HEK293 (cell line): ENCODE measurements at regions not wholly inside any gene's neighbourhood (a gene's known extent, or its start where the extent isn't known, plus 50 kb on each side); places are given as distances from the start of the nearest gene placed in this dataset.

ENCODE experiments used
- CTCF ChIA-PET: fragments of 350-600 bp; formaldehyde crosslinking; extraction: SDS; loops from one replicate; lab custom pipeline; 2021; ENCODE audit warnings: antibody characterized with exemption; lab: Yijun Ruan, JAX
- POLR2A ChIA-PET: fragments of 300-600 bp; formaldehyde crosslinking; extraction: SDS; loops from one replicate; lab custom pipeline; 2020; ENCODE audit warnings: antibody characterized with exemption, inconsistent platforms; lab: Yijun Ruan, JAX
- H3K27ac ChIP-seq: fragments of 200-500 bp; sonication (Bioruptor generic); 2 replicates; pipeline ENCODE4 v1.5.1; 2014; ENCODE audit warnings: low read depth, low read length, control low read depth, inconsistent platforms; ENCODE audit errors: extremely low read depth
- H3K36me3 ChIP-seq, 2 experiments: fragments of 200-500 bp in 1 of 2; sonication (Bioruptor generic) in 1 of 2; 1 replicate in 1 of 2; 2 replicates in 1 of 2; pipeline ENCODE4 v1.5.1; 2014 to 2017; ENCODE audit warnings: inconsistent platforms in 2 of 2, low read length in 2 of 2; ENCODE audit not compliant: control insufficient read depth in 2 of 2, insufficient read depth in 1 of 2
- H3K4me1 ChIP-seq: fragments of 200-500 bp; sonication (Bioruptor generic); 2 replicates; pipeline ENCODE4 v1.5.1; 2014; ENCODE audit warnings: mild to moderate bottlenecking, low read length, inconsistent platforms; ENCODE audit not compliant: control insufficient read depth, insufficient read depth
- H3K4me3 ChIP-seq: 2 replicates; pipeline ENCODE4 v1.5.1; 2011; ENCODE audit warnings: low read depth, mild to moderate bottlenecking, control low read depth, low read length, moderate library complexity
- H3K9me3 ChIP-seq: fragments of 200-500 bp; sonication (Bioruptor generic); 2 replicates; pipeline ENCODE4 v1.5.1; 2014; ENCODE audit warnings: low read depth, low read length, inconsistent platforms; ENCODE audit not compliant: control insufficient read depth, insufficient read depth
- GFI1B ChIP-seq: fragments of 450-650 bp; formaldehyde crosslinking; IDR thresholded peaks from 2 replicates; pipeline ENCODE4 v1.5.1; 2016; ENCODE audit warnings: missing biosample characterization, missing genetic modification characterization
- GLIS1 ChIP-seq: fragments of 450-650 bp; formaldehyde crosslinking; IDR thresholded peaks from 2 replicates; pipeline ENCODE4 v1.5.1; 2016; ENCODE audit warnings: missing biosample characterization, missing genetic modification characterization
- GLIS2 ChIP-seq: fragments of 450-650 bp; formaldehyde crosslinking; IDR thresholded peaks from 2 replicates; pipeline ENCODE4 v1.5.1; 2016; ENCODE audit warnings: missing biosample characterization, missing genetic modification characterization
- KLF1 ChIP-seq: fragments of 450-650 bp; formaldehyde crosslinking; IDR thresholded peaks from 2 replicates; pipeline ENCODE4 v1.5.1; 2016; ENCODE audit warnings: missing biosample characterization, missing genetic modification characterization
- SALL2 ChIP-seq: fragments of 450-650 bp; formaldehyde crosslinking; IDR thresholded peaks from 2 replicates; pipeline ENCODE4 v1.5.0; 2017; ENCODE audit warnings: missing biosample characterization, mild to moderate bottlenecking, missing genetic modification characterization, borderline replicate concordance
- SP7 ChIP-seq: fragments of 450-650 bp; formaldehyde crosslinking; IDR thresholded peaks from 2 replicates; pipeline ENCODE4 v1.5.1; 2016; ENCODE audit warnings: missing biosample characterization, missing genetic modification characterization
- YY2 ChIP-seq: fragments of 450-650 bp; formaldehyde crosslinking; IDR thresholded peaks from 2 replicates; pipeline ENCODE4 v1.5.1; 2016; ENCODE audit warnings: missing biosample characterization, missing genetic modification characterization
- ZBTB1 ChIP-seq: fragments of 450-650 bp; formaldehyde crosslinking; IDR thresholded peaks from 2 replicates; pipeline ENCODE4 v1.5.1; 2016; ENCODE audit warnings: missing biosample characterization, missing genetic modification characterization
- ZFP41 ChIP-seq: fragments of 450-650 bp; formaldehyde crosslinking; IDR thresholded peaks from 2 replicates; pipeline ENCODE4 v1.5.1; 2016; ENCODE audit warnings: missing biosample characterization, missing genetic modification characterization, borderline replicate concordance
- ZIC2 ChIP-seq: fragments of 450-650 bp; formaldehyde crosslinking; IDR thresholded peaks from 2 replicates; pipeline ENCODE4 v1.5.1; 2016; ENCODE audit warnings: missing biosample characterization, missing genetic modification characterization
- ZNF155 ChIP-seq: fragments of 450-650 bp; formaldehyde crosslinking; IDR thresholded peaks from 2 replicates; pipeline ENCODE4 v1.5.1; 2016; ENCODE audit warnings: missing biosample characterization, missing genetic modification characterization
- ZNF157 ChIP-seq: fragments of 450-650 bp; formaldehyde crosslinking; IDR thresholded peaks from 2 replicates; pipeline ENCODE4 v1.5.1; 2016; ENCODE audit warnings: missing biosample characterization, missing genetic modification characterization
- ZNF24 ChIP-seq: fragments of 450-650 bp; formaldehyde crosslinking; IDR thresholded peaks from 2 replicates; pipeline ENCODE4 v1.5.1; 2016; ENCODE audit warnings: missing biosample characterization, missing genetic modification characterization
- ZNF266 ChIP-seq: fragments of 450-650 bp; formaldehyde crosslinking; IDR thresholded peaks from 2 replicates; pipeline ENCODE4 v1.5.1; 2016; ENCODE audit warnings: missing biosample characterization, missing genetic modification characterization, low read depth
- ZNF335 ChIP-seq: fragments of 450-650 bp; formaldehyde crosslinking; conservative IDR thresholded peaks from 2 replicates; pipeline ENCODE4 v1.5.1; 2016; ENCODE audit warnings: missing biosample characterization, missing genetic modification characterization
- ZNF341 ChIP-seq: fragments of 450-650 bp; formaldehyde crosslinking; IDR thresholded peaks from 2 replicates; pipeline ENCODE4; 2016; ENCODE audit warnings: low read depth, missing biosample characterization, missing genetic modification characterization
- ZNF416 ChIP-seq: fragments of 450-650 bp; formaldehyde crosslinking; IDR thresholded peaks from 2 replicates; pipeline ENCODE4 v1.5.1; 2016; ENCODE audit warnings: missing biosample characterization, missing genetic modification characterization
- ZNF529 ChIP-seq: fragments of 450-650 bp; formaldehyde crosslinking; IDR thresholded peaks from 2 replicates; pipeline ENCODE4 v1.5.1; 2017; ENCODE audit warnings: missing genetic modification characterization, missing biosample characterization; ENCODE audit not compliant: insufficient replicate concordance
- ZNF629 ChIP-seq: fragments of 450-650 bp; formaldehyde crosslinking; IDR thresholded peaks from 2 replicates; pipeline ENCODE4 v1.5.1; 2017; ENCODE audit warnings: missing biosample characterization, missing genetic modification characterization
- ZNF777 ChIP-seq: fragments of 450-650 bp; formaldehyde crosslinking; IDR thresholded peaks from 2 replicates; pipeline ENCODE4 v1.5.1; 2017; ENCODE audit warnings: missing biosample characterization, missing genetic modification characterization, borderline replicate concordance
- ZNF843 ChIP-seq: fragments of 450-650 bp; formaldehyde crosslinking; IDR thresholded peaks from 2 replicates; pipeline ENCODE4 v1.5.1; 2016; ENCODE audit warnings: missing biosample characterization, missing genetic modification characterization
- TF ChIP-seq, protein P1 (sequence below): fragments of 450-650 bp; formaldehyde crosslinking; IDR thresholded peaks from 2 replicates; pipeline ENCODE4 v1.5.1; 2016; ENCODE audit warnings: missing biosample characterization, missing genetic modification characterization
- TF ChIP-seq, protein P2 (sequence below): fragments of 450-650 bp; formaldehyde crosslinking; IDR thresholded peaks from 2 replicates; pipeline ENCODE4 v1.5.1; 2016; ENCODE audit warnings: missing biosample characterization, missing genetic modification characterization
- TF ChIP-seq, protein P3 (sequence below): fragments of 450-650 bp; formaldehyde crosslinking; IDR thresholded peaks from 2 replicates; pipeline ENCODE4 v1.5.1; 2016; ENCODE audit warnings: missing biosample characterization, missing genetic modification characterization
- TF ChIP-seq, protein P4 (sequence below): fragments of 450-650 bp; formaldehyde crosslinking; IDR thresholded peaks from 2 replicates; pipeline ENCODE4 v1.5.1; 2017; ENCODE audit warnings: missing biosample characterization, missing genetic modification characterization

DNA sequence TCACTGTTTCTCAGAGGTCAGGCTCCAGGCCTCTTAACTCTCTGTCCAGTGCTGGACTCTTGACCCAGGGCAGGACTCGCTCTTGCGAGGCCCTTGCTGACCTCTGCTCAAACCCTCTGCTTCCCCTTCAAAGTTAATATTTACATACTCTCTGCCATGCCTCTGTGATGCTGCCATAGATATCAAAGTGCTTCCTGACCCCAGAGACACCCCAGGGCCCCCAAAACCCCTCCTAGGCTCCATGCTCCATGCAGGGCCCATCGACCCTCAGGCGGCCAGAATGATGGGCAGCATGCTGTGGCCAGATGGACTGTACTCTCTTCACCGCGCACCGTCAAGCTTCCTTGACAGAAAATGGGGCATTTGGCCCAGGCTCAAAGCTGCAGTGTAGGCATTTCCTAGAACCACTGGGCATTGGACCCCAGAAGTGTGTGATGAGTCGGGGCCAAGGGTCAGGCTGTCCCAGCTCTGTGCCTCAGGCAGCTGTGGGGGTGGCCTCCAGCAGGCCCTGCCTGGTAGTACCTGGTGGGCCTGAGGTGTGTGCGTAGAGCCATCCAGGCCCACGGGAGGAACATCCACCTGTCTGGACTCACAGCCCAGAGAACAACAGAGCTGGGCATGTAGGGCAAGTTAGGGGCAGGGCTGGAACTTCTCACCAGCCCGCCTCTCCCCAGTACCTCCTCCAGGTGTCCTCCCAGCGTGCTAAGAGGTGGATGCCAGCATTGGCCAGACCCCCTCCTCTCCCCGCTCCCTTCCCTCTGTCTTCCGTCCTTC is 142.8 kb downstream of the VEGFA start (continued):
- TF ChIP-seq ZNF266 (tag by site-specific recombination) (no peak), ZNF341 (tag by site-specific recombination) (no peak), ZNF335 (tag by site-specific recombination) (no peak), YY2 (tag by site-specific recombination) (no peak)
- TF ChIP-seq, protein P1, sequence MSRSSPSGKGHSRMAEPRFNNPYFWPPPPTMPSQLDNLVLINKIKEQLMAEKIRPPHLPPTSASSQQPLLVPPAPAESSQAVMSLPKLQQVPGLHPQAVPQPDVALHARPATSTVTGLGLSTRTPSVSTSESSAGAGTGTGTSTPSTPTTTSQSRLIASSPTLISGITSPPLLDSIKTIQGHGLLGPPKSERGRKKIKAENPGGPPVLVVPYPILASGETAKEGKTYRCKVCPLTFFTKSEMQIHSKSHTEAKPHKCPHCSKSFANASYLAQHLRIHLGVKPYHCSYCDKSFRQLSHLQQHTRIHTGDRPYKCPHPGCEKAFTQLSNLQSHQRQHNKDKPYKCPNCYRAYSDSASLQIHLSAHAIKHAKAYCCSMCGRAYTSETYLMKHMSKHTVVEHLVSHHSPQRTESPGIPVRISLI (tag by site-specific recombination) = no peak

DNA sequence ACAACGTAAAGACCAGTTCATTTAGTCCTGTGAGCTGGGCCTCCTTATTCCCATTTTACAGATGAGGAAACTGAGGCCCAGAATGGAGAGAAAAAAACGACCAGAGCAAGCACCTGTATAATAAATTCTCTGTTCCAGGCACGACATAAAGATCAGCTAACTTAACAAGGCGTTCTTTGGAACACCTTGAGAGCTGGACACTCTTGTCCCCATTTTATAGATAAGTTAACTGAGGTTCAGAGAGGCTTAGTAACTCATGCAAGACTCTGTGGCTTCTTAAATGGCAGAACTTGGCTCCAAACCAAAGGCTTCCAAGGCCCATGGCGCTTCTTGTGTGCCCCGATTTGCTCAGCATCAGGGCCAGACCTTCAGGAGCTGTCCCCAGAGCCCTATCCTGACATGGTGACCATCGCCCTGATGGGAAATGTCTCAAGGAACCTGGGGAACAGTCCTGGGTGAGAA is 142.1 kb downstream of the VEGFA start:
- H3K36me3 ChIP-seq = no peaks in the 10 kb centered on the region
- no peak overlapping the region for H3K4me3 ChIP-seq
- POLR2A ChIA-PET = no interaction called here
- TF ChIP-seq, protein P2, sequence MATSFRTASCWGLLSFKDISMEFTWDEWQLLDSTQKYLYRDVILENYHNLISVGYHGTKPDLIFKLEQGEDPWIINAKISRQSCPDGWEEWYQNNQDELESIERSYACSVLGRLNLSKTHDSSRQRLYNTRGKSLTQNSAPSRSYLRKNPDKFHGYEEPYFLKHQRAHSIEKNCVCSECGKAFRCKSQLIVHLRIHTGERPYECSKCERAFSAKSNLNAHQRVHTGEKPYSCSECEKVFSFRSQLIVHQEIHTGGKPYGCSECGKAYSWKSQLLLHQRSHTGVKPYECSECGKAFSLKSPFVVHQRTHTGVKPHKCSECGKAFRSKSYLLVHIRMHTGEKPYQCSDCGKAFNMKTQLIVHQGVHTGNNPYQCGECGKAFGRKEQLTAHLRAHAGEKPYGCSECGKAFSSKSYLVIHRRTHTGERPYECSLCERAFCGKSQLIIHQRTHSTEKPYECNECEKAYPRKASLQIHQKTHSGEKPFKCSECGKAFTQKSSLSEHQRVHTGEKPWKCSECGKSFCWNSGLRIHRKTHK = no peak
- TF ChIP-seq SP7 (tag by site-specific recombination) = 0 out of 2 replicates have a peak, but pooled peaks have one; percentile 10
- TF ChIP-seq, protein P3, sequence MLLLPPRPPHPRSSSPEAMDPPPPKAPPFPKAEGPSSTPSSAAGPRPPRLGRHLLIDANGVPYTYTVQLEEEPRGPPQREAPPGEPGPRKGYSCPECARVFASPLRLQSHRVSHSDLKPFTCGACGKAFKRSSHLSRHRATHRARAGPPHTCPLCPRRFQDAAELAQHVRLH (tag by site-specific recombination) = peak; percentile 49; the same call in 1 of the 2 replicates
- CTCF ChIA-PET = interaction anchor here (0.6 to 1.4 kb wide), 3 partner anchors 9 to 244 kb away, joined by 3 to 4 read pairs (median 3); no protein-coding TSS in a partner anchor
- H3K4me1 ChIP-seq = no peaks in the 10 kb centered on the region; the same call in 1 of the 2 replicates
- no peaks in the 10 kb centered on the region for H3K9me3 ChIP-seq
- no peak overlapping the region for H3K27ac ChIP-seq

DNA sequence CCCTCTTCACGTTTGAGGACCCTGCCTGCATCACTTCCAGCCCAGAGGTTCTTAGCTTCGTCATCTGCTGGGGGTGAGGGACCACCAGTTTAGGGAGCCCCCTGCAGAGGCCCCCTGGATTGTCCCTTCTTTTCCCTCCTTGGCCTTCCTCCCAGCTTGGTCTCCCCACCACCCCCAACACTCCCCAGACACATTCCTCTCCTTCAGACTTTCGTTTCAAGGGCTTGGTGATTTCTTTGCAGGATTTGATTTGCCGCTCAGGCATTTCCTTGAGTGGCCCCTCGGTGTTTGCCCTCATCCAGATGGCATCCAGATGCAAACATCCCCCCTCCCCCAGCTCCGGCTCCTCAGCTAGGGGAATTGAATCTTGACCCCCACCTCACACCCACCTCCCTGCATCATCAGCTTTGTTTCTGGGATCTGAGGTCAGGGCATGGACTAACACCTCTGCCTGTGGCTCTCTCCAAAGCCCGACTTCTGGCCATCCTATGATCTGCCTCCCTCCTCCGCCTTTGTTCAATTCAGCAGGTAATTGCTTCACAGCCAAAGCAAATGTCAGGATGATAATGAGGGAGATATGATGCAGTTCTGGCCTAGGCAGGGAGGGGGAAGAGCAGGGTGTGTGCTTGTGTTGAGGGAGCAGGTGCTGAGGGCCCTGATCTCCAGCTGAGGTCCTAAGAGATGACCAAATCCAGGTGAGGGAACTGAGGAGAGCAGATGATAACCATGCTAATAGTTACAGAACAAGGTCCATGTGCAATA is 141.5 kb downstream of the VEGFA start:
- Histone ChIP-seq H3K4me1 (no peaks in the 10 kb centered on the region; the same call in 1 of the 2 replicates), H3K4me3 (no peak overlapping the region), H3K9me3 (no peaks in the 10 kb centered on the region), H3K27ac (peak overlapping the region; percentile 45; the same call in 1 of the 2 replicates), H3K36me3 (no peaks in the 10 kb centered on the region)
- ChIA-PET POLR2A (interaction anchor here (0.9 to 1.0 kb wide), 2 partner anchors 15 to 142 kb away, joined by 3 to 4 read pairs; partner anchors contain the start of gene VEGFA), CTCF (interaction anchor here (0.6 to 1.4 kb wide), 3 partner anchors 8 to 243 kb away, joined by 3 to 4 read pairs (median 3); no protein-coding TSS in a partner anchor)
- TF ChIP-seq ZNF335 (tag by site-specific recombination) (0 out of 2 replicates have a peak, but pooled peaks have one; percentile 32), ZNF777 (tag by site-specific recombination) (no peak), ZNF157 (tag by site-specific recombination) (no peak), KLF1 (tag by site-specific recombination) (no peak), ZNF529 (tag by site-specific recombination) (no peak), ZNF843 (tag by site-specific recombination) (no peak), ZIC2 (tag by site-specific recombination) (no peak), ZNF416 (no peak), ZFP41 (tag by site-specific recombination) (no peak), SALL2 (tag by site-specific recombination) (no peak), ZNF24 (tag by site-specific recombination) (no peak), ZNF155 (tag by site-specific recombination) (no peak), ZNF629 (tag by site-specific recombination) (no peak), GLIS1 (tag by site-specific recombination) (peak; percentile 65), GFI1B (no peak), GLIS2 (tag by site-specific recombination) (0 out of 2 replicates have a peak, but pooled peaks have one; percentile 28), ZBTB1 (no peak)
- TF ChIP-seq, protein P1 (tag by site-specific recombination) = no peak
- TF ChIP-seq, protein P4, sequence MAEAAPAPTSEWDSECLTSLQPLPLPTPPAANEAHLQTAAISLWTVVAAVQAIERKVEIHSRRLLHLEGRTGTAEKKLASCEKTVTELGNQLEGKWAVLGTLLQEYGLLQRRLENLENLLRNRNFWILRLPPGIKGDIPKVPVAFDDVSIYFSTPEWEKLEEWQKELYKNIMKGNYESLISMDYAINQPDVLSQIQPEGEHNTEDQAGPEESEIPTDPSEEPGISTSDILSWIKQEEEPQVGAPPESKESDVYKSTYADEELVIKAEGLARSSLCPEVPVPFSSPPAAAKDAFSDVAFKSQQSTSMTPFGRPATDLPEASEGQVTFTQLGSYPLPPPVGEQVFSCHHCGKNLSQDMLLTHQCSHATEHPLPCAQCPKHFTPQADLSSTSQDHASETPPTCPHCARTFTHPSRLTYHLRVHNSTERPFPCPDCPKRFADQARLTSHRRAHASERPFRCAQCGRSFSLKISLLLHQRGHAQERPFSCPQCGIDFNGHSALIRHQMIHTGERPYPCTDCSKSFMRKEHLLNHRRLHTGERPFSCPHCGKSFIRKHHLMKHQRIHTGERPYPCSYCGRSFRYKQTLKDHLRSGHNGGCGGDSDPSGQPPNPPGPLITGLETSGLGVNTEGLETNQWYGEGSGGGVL (tag by site-specific recombination) = no peak; the same call in 1 of the 2 replicates
